ENCODE measurements at regions not wholly inside any gene's neighbourhood (a gene's known extent, or its start where the extent isn't known, plus 50 kb on each side); places are given as distances from the start of the nearest gene placed in this dataset.

- peak; percentile 3 for DNase-seq (ENCODE audit: low read depth)
- H3K4me3 ChIP-seq (ENCODE audit: low read depth, low read length): no peak overlapping the region
- TF ChIP-seq CTCF (conservative IDR thresholded peaks at IDR 0.05; ENCODE audit: low read depth, low read length): no peak
These were observed 50.8 kb upstream of the EDNRA start for GRCh38 chr4:147430111-147430510.
